HT-29 (cell line): ENCODE measurements at regions not wholly inside any gene's neighbourhood (a gene's known extent, or its start where the extent isn't known, plus 50 kb on each side); places are given as distances from the start of the nearest gene placed in this dataset. TPM values are rescaled to one million over a fixed set of nuclear protein-coding genes. Genes with fewer than 3 reads are reported as not detected.

Source experiments
- DNase-seq: peaks from one replicate; pipeline ENCODE4 v3.0.0-alpha.2; 2015; ENCODE audit warnings: low spot score
- small RNA-seq: library from RNA; depleted of rRNA; stranded (forward); fragments of <200 nt; gene quantifications from one replicate; pipeline ENCODE3, GENCODE V24; 2014

DNA sequence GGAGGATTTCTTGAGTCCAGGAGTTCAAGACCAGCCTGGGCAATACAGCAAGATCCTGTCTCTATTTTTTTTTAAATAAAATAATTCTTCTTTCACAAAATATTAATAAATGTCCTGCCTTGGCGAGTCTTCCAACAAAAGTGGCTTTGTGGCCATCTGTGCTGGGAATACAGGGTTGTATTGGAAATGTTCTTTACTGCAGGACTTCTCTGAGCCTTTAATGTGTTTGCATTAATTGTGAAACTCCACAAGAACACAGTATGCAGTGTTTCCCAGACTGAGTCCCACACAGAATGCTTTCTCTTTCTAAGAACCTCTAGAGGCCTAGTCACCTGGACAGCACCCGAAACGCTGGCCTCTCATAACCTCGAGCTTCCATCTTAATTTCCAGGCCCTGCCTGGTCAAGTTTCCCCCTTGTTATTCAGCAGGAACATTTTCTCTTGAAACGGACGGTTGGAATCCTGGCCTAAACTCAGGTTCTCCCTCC, 85.4 kb upstream of the ARRDC4 start:
- DNase-seq = no peak

DNA sequence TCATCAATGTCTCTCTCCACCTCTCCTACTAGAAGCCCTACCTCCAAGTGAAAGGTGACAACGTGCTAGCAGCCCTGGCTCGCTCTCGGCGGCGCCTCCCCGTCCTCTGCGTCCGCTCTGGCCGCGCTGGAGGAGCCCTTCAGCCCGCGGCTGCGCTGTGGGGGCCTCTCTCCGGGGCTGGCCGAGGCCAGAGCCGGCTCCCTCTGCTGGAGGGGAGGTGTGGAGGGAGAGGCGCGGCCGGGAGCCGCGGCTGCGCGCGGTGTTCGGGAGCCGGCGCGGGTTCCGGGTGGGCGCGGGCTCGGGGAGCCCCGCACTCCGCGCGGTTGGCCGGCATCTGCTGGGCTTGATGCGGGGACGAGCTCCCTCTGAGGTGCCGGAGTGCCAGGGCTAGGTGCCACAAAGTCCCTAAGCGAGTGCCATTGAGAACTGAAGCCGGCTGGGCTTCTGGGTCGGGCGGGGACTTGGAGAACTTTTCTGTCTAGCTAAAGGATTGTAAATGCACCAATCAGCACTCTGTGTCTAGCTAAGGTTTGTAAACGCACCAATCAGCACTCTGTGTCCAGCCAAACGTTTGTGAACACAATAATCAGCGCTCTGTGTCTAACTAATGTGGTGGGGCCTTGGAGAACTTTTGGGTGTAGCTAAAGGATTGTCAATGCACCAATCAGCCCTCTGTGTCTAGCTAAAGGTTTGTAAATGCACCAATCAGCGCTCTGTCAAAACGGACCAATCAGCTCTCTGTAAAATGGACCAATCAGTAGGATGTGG, 84.8 kb upstream of the ARRDC4 start:
- peak; percentile 22 for DNase-seq

DNA sequence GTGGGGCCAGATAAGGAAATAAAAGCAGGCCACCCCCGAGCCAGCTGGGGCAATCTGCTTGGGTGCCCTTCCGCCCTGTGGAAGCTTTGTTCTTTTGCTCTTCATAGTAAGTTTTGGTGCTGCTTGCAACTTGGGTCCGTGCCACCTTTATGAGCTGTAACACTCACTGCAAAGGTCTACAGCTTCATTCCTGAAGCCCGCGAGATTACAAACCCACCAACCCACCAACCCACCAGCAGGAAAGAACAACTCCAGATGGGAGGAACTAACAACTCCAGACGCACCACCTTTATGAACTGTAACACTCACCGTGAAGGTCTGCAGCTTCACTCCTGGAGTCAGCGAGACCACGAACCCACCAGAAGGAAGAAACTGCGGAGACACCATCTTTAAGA, 84.2 kb upstream of the ARRDC4 start:
- DNase-seq = no peak

GRCh38 chr15:97881346-97881965, 79.0 kb upstream of the ARRDC4 start:
- DNase-seq = no peak

DNA sequence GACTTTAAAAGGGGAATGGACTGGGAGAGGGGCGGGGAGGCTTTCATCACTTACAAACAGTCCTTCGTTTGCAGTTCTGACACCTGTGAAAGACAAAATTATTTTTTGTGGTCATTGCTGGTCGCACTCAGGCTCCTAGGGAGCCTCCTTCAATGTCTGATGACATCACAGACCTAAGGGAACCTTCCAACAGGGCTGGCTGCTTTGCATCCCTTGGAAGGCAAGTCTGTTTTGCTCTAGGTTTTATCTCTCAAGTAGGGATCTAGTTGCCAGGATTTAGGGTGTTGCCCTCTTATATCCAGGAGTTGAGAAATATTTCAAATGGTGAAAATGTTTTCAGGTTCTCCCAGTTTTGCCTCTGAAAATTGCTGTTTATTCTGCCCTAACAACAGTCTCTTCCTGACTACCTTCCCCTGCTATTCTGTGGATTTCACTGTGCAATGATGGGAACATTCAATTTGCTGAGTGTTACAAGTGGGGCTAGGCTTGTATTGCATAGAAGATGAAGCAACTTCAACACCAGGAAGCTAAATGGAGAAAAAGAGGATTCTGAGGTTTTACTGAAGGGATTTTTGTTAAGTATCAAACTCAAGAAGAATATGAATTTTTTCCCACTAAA, 75.9 kb upstream of the ARRDC4 start:
- no peak for DNase-seq

DNA sequence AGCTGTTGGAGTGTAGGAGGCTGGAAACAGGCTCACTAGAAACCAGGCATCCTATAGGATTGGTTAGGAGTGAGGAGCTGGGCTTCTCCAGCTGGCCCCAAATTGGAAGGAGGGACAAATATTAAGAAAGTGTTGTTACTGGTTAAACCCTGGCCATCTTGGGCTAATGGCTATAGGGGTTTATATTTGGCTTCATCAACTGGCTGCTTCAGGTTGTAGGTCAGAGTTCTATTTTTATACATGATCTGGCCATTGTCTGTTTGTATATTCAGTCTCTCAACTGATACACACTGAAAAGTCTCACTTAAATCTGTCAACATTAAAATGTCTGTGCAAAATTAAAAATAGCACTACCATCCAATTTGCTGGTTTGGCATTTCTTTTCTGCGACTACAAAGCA, 70.2 kb upstream of the ARRDC4 start:
- DNase-seq = no peak

DNA sequence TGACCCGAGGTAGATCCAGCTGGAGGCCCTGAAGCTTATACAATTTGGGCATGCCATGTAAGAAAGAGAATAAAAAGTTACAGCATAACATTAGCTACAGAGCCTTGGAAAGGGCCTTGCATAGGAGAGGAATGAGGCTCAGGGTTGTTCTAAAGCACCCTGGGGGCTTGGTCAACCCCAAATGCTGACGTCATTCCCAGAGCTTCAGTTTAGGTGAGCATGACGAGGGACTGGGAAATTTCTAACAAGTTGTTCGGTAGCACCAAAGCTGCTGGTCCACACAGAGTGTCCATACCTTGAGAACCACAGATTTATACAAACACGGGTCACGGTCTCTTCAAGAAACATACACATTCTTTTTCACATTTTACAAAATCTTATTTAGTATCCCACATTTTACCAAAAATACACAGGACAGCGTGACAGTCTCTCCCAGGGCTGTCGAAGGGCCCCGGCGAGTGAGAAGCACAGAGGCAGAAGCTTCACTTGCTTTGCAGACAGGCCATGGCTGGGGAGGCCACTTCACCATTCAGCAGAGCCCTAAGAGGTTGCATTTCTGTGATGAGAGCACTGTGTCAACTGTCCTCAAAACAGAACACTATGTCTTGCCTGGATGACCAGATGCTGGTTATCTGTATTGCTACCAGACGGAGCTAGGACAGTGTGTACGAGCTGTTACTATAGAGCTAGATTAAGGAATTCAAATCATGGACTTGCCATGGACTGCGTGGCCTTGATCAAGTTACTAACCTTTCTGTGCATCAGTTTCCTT, 68.2 kb upstream of the ARRDC4 start:
- no peak for DNase-seq

DNA sequence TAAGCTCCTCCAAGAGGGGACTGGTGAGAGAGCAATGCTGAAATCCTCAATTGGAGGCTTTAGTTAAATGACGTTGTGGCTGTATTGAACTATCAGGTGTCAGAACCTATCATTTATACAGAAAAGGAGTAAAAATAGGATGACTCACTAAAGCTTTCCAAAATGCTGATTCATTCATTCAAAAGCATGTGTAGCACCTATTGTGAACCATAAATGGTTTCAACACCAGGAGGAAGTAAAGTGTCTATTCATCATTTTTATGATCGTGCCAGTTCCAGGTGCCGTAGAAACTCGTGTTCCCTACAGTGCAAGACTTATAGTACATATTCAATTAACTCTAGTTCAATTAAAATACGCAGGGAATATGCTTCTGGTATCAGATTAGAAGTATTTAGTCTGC, 66.5 kb upstream of the ARRDC4 start:
- DNase-seq = no peak

GRCh38 chr15:97899981-97900380, 60.5 kb upstream of the ARRDC4 start:
- DNase-seq = no peak

DNA sequence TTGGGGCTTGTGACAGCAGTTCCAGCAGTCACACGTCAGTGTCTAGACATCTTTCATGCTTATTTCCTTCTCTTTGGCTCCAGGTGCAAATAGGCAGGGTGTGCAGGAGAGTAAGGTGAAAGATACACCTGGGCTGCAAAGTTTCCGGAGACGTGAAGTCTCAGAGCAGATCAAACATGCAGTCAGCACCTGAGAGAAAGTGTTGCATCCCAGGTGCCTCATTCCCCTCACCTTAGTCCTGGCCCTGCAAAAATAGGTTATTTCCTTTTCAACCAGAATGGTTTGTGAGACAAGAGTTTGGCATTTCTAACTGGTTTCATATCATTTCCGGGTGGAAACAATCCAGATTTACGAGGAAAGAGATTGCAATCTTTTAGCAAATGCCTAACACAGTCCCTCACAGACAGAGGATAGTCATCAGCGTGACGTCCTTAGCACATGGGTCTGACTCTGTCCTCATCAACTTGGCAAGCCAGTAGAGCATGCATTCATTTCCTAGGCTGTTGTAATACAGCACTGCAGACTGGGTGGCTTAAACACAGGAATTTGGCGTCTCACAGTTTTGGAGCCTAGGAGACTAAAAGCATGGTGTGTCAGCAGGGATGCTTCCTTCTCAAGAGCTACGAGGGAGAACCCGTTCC, 58.2 kb upstream of the ARRDC4 start:
- DNase-seq = peak; percentile 15

GRCh38 chr15:97903560-97903959, 56.9 kb upstream of the ARRDC4 start:
- DNase-seq = no peak

GRCh38 chr15:97903971-97904572, 56.4 kb upstream of the ARRDC4 start:
- peak; percentile 85 for DNase-seq

- DNase-seq = peak; percentile 92
These were observed 51.1 kb upstream of the ARRDC4 start for GRCh38 chr15:97909291-97909891.

Small RNA genes in the stretch of these regions (small RNA-seq; reads per million reads assigned to genes)
- gene AC110588.1 (not detected), gene RF00017 (not detected), gene RNA5SP401 (0.22 reads per million)
